Activated CD8-positive, alpha-beta memory T cell treated with anti-CD3 and anti-CD28 coated beads for 48 hours (primary cell): ENCODE measurements at regions not wholly inside any gene's neighbourhood (a gene's known extent, or its start where the extent isn't known, plus 50 kb on each side); places are given as distances from the start of the nearest gene placed in this dataset.
"Not testable (repeated sequence)": the region's sequence is repeated elsewhere in the genome, so short reads cannot be mapped to it uniquely, and the experiment has no call there.

ENCODE experiments used
- DNase-seq, 3 experiments: peaks; one replicate each; pipeline ENCODE4 v3.0.0-alpha.2; 2020; ENCODE audit warnings: low read depth in 2 of 3, low spot score in 2 of 3

DNA sequence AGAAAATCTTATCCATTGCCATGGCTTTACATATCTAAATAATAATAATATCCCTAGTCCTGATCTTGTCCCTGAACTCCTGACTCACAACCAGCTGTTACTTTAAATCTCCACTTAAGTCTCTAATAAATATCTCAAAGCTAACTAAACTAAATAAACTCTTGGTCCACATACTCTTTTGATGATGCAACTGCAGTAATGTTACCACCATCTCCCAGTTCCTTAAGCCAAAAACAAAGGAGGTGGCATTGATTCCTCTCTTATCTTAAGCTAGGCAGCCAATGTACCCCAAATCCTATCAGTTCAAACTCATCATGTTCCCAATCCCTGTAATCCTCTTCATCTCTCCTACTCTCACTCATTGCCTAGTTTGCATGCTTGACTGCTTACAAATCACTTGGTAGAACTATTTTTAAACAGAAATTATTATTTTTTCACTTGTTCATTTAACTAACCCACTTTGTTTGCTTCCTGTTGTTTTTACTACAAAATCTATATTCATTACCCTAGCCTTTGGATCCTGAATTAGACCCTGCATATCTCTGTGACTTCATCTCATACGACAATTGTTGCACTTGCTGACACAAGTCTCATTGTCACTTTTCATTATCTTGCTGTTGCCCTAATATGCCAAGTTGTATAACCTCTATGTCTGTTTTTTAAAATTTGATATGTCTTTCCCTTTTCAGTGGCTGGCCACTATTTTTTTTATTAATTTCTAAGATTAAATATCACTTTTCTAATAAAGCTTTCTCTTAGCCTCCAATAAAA is 462.2 kb downstream of the ZPLD1 start:
- no peak for DNase-seq

DNA sequence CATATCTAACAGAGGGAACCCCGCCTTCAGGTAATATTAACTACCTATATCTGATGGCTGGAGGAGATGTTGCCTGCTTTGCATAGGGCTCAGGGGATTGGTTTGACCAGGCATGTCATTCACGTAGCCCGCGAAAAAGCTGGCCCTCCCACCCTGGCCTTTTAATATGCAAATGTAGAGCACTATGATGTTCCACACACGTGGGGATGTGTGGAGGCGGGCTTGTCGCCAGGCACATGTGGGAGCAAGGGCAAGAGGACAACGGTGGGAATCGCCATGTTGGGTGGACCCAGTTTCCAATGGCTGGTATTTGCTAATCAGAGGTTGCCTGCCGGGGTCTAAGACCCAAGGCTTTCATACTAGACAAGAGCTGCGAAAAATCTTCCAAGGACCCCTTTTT is 469.8 kb downstream of the ZPLD1 start:
- no peak for DNase-seq

DNA sequence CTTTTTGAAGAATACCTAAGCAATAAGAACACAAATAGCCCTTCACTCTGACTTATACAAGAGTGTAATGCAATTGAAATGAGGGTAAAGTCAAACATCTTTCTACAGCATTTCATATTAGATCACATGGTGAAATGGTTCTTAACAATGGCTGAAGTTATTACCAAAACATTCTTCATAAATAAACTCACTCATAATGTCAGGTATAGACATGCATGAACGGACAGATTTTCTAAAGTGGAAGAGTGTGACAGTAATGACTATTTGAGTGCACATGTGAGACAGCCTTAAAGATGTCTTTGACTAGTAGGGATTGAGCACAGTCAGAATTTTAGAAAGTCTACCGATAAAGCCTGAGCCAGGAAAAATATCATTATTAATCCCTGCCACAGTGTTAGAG is 471.0 kb downstream of the ZPLD1 start:
- no peak for DNase-seq

DNA sequence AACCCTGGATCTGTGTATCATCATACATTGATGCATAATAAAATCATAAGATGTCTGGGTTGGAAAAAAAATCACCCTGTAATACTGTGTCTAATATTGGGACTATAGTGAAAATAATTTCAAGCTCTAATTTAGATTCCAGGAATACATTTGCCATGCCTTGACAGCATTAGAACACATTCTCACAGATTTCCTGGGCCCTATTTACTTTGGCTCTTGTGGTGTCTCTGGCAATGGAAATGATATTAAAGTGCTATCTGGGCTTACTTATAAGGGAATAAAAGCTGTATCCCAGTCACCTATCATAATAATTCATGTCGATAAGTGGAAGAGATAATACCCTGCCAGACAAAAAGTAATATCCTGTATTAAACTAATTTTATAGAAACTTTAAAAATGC is 472.0 kb downstream of the ZPLD1 start:
- DNase-seq: no peak

DNA sequence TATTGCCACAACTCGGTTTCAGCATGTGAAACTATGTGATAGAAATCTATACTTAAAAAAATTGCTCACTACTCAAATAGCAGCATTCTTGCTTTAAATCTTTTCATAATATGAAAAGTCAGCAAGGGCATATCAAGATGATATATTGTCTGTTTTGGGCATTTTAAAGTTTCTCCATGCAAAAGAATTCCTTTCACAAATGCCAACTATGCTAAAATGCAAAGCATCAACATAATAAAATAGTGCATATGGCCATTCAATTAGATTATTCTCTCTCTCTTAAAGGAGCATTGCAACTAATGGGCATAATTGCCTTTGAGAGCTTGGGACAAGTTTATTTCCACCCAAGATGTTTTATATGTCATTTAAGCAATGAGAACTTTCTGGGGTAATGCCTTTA is 475.1 kb downstream of the ZPLD1 start:
- no peak for DNase-seq

DNA sequence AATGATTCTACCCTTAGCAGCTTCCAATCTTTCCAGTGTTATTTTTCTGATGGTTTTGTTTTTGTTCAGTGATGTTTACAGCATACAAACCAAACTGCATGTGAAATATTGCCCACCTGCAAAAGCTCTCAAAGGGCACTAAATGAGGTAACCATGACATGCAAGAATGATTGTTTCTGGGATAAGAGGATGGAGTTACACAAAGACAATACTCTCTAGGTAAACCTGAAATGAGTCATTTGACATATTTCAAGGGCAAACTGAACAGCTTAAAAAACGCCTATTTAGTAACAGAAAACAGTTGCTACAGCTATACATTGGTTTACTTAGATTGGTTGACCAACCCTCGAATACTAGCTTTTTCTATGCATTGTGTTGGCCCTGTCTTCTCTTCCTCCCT is 481.7 kb downstream of the ZPLD1 start:
- no peak for DNase-seq

DNA sequence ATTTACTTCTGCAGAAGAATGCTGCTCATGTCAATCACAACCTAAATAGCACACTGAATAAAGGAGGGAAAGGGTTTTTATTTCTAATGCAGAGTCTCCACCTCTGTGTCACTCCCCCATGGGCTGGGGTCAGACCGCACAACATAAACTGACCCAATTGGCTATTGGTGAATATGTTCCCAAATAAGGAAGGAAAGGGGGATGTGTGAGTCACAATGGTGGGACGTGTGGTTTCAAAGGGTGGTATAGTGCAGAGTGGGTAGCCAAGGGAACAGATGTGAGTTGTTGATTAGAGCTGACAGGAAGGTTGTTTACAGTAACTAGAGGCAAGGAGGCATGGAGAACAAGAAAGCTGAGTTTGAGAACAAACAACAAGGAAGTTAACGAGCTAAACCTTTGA is 491.8 kb downstream of the ZPLD1 start:
- DNase-seq: no peak

DNA sequence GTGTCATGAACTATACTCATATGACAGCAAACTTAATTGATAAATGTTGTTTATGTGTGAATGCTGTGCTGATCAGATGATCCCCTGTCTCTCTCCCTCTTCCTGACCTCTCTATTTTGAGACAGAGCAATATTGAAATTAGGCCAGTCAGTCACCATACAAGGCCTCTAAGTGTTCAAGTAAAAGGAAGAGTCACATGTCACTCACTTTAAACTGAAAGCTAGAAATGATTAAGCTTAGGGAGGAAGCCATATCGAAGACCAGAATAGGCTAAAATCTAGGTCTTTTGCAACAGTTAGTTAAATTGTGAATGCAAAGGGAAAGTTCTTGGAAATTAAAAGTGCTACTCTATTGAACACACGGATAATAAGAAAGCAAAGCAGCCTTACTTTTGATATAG is 498.6 kb downstream of the ZPLD1 start:
- no peak for DNase-seq

DNA sequence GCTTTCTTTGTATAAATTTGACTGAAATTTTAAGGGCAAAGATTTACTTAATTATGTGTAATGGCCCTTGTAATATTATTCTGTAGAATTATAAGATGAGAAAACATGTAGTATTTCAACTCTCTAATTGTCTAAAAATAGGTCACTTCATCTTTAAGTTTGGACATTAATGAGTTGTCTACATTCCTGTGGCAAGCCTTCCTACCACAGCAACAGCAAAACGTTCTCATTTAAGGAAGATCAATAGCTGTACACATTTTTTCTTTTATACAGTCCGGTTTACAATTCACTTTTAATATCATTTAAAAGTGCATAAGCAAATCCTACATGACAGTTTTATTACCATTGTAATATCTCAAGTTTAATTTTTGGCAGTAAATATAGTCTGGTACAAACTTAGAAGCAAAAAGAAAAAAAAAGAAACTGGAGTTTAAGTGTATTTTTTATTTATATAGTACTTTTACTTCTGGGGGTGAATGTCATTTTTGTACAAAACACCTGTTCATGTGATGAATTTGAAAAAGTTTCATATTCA is 501.8 kb downstream of the ZPLD1 start:
- no peak for DNase-seq

DNA sequence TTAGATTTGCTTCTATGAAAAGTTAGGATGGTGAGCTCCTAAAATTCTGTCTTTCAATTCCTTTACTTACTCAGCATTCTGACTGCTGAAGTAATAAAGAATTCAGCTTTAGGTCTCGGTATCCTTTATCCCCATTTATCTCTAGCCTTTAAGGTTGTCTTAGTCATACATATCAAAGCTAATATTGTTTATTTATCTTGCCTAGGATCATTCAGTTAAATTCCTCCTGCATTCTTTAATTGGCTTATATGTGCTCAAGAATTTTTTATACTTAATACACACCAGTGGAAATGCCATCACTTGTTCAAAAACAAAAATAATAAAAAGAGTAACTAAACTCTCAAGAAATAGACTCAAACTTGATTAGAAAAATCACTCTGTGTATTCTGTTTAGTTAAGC is 507.0 kb downstream of the ZPLD1 start:
- DNase-seq: no peak

DNA sequence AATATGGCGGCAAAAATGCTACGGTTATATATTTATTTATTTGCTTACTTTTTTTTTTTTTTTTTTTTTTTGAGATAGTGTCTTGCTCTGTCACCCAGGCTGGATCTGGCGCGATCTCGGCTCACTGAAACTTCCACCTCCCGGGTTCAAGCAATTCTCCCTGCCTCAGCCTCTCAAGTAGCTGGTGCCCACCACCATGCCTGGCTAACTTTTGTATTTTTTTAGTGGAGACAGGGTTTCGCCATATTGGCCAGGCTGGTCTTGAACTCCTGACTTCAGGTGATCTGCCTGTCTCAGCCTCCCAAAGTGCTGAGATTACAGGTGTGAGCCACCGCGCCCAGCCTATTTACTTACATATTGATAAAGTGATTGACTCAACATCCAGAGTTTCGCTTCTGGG is 511.6 kb downstream of the ZPLD1 start:
- not testable (repeated sequence) for DNase-seq

DNA sequence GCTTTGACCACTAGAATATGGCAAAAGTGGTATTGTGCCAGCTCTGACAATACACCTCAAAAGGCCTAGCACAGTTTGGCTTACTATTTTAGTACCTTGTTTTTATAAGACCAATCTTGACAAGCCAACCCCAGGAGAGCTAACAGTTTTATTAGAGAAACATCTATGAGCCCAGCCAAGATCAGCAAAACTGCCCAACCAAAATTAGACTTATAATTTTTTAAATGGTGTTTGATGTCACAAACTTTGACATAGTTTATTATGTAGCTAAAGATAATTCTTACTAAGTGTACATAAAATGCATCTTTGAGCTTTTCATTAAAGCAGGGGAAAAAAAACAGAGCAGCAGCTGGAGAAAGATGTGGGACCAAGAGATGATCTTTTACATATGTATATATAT is 537.5 kb downstream of the ZPLD1 start:
- DNase-seq: no peak

DNA sequence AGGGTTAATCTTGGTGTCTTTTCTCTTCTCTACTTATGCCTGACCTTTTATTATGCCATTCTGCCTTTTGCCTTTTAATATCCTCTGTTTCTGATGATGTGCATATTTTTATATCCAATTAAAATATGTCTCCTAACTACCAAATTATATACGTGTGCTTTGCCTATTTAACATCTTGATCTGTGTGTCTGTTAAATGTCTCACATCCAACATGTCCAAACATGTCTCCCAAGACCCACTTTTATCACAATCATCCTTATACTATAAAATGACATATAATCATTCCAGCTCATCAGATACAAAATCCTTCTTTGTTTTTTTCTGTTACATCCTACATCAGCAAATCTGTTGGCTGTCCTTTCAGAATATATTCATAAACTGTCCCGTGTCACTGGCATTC is 539.5 kb downstream of the ZPLD1 start:
- no peak for DNase-seq

DNA sequence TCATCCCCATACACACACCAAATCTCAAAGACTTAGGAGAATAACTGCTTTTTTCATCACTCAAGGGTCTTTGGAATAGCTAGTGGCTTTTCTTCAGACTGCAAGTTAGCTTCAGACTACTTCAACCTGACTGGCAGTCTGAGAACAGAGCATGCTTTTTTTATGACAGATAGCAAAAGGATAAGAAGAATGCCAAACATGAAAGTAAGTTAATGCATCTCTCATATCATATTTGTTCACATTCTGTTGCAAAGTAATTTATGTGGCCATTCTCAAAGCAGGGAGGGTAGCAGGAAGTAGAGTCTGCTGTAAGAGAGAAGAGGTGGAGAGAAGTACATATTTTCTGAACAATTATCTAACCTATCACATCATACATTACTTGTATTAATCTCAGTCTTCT is 544.4 kb downstream of the ZPLD1 start:
- no peak for DNase-seq

DNA sequence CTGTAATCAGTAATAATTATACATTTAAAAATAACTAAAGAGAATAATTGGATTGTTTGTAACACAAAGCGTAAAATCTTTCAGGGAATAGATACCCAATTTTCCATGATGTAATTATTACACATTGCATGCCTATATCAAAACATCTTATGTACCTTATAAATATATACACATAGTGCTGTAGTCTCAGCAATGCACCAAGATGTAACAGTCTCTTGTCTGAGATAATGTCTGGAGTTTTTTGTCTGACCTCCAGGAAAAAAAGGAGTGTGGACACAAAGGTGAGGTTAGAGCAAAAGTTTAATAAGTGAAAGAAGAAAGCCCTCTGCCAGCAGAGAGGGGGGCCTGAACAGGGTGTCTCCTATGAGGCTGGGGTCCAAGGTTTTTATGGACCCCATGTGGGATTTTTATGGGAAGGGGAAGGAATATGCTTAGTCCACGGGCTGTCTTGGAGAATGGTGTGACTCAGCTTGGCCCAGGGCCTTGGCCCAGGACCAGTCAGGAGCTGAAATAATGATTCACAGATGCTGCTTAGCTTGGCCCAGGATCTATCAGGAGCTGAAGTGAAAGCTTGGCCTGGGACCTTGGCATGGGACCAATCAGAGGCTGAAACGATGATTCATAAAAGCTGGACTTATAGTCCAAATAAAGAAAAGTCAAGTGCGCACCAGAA is 545.0 kb downstream of the ZPLD1 start:
- DNase-seq: no peak

DNA sequence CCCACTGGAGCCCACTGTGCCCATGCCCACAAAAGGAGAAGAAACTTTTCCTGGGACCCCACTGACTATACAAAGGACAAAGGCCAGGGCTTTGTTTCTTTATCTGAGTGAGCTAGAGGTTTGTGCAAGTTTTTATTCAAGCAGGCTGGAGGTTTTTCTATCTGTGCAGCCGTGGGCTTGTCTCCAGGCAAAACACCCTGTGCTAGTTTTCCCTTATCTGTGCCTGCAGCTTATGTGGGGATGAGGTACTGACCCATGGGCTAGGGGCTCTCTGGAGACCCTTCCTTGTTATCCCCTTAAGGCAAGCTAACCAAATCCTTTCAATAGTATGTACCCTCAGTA is 545.5 kb downstream of the ZPLD1 start:
- no peak for DNase-seq

DNA sequence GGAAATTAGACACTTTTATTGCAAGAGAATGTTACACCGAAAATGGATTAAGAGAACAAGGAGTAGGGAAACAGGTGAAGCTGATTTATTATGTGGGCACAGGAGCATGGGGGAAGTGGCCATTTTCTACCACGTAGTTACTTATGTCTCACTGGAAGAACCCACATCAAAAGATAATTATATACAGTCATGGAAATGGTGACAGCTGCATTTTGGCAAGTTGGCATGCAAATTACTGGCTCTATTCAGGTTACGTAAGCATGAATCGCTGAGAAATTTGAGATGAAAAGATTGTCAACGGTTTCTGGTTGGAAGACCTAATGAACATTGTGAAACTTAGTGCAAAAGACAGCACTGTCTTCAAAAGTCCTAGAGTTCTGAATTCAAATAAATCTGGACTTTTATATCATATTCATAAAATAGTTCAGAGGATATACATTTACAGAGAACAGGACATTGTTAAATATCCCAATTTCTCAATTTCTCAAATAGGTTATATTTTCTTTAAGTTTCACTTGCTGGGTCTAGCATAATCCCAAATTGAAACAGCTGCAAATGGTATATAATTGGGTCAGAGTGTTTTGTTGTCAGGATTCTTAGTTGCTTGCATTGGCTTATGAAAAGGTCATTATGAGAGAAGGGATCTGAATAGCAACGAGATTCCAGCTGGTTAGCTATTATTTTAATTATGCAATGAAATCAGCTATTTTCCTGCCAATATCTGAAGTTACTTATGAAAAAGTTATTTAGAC is 567.8 kb downstream of the ZPLD1 start:
- DNase-seq: no peak

DNA sequence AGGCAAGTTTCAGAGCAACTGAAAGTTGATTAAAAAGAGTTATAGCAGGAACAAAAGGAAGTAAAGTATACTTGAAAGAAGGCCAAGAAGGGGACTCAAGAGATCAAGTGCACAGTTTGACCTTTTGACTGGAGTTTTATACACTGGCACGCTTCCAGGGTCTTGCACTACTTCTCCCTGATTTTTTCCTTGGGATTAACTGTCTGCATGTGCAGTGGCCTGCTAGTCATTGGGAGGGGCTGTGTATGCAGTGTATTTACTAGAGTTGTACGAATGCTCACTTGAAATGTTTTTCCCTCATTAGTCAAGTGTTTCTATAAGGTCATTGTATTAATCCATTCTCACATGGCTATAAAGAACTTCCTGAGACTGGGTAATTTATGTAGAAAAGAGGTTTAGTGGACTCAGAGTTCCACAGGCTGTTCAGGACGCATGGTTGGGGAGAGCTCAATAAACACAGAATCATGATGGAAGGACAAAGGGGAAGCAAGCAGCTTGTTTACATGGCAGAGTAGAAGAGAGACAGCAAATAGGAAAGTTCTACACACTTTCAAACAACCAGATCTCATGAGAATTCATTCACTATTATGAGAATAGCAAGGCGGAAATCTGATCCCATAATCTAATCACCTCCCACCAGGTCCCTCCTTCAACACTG is 571.8 kb downstream of the ZPLD1 start:
- no peak for DNase-seq

DNA sequence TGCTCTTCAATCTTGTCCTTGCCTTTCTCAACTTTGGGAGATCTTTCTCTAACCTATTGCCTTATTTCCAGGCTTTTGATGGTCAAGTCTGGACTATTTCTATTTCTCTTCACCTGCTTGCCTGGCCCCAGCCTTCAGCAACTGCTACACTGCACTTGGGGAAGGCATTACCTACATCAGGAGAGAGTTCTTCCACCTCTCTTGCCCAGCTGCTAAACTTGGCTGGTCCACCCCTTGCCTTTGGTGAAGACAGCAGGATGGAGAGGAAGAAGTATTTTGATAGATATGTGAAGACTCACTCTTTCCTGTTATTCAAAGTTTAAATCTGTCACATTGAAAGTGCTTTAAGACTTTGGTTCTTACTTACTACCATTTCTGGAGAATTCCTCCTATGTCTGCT is 574.8 kb downstream of the ZPLD1 start:
- no peak for DNase-seq

DNA sequence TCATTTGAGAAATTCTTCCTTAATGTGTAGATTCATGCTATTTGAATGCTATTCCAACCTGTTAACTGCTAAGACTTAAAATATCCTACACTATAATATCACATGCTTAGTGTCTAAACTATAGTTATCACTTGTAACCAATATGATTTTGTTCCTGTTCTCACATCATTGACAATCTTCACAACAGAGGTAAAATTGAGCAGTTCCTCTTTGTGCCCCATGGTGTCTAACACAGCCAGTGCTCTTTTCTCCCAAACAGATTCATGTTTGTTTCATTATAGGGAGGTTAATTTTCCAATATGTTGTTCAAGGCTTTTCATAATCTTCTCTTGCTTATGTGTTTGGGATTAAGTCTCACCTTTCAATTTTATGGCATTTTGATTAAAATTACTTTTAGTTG is 591.1 kb downstream of the ZPLD1 start:
- DNase-seq: no peak

DNA sequence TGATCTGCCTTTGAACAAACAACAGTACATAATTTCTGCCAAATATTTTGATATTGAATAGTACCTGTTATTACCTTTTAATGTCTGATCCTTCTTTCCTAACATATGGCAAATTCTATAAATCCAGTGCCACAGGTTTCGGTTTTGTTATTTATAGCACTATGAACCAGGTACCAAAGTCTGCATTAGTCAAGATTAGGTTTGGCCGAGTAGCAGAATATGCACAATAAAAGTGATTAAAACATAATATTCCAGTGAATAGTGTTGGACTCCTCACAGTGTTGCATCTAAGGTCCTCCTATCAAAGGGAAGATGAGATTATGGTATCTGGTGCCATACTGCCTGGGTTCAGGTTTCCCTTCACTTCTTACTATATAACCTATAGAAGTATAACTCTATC is 599.0 kb downstream of the ZPLD1 start:
- DNase-seq: no peak

DNA sequence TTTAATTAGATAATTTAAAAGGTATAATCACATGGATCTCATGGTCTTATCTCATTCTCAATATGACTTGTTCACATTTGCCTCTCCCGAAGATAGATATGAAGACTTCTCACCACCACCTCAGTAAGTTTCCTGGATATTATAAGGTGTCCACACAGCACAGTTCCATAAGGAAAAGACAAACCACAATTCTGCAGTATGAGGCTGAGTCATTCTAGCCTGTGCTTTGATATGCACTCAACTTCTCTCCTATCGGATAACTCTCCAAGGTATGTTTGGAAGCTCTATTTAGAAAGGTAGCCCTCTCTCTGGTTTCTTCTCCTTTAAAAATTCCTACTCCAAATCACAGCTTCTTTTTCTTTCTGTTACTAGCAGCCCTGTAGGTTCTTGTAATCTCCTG is 612.8 kb downstream of the ZPLD1 start:
- DNase-seq: no peak
